ENCODE measurements at regions not wholly inside any gene's neighbourhood (a gene's known extent, or its start where the extent isn't known, plus 50 kb on each side); places are given as distances from the start of the nearest gene placed in this dataset.

GRCh38 chr1:115229016-115229415 is 109.0 kb downstream of the NGF start:
- H3K4me1 ChIP-seq (ENCODE audit: control insufficient read depth in 2 of 2, insufficient read depth in 2 of 2, low read length in 2 of 2): no peaks in the 10 kb centered on the region
- no peak overlapping the region for H2AFZ ChIP-seq (ENCODE audit: insufficient read depth, low read depth, low read length, poor library complexity, severe bottlenecking)
- Mint-ChIP-seq H3K9me3 (ENCODE audit: insufficient read depth) (no peaks in the 10 kb centered on the region), H3K27me3 (no peaks in the 10 kb centered on the region), H3K27ac (no peak overlapping the region), H3K4me1 (no peaks in the 10 kb centered on the region), H3K4me3 (no peak overlapping the region)
- TF ChIP-seq CTCF (IDR thresholded peaks at IDR 0.05) (no peak), EZH2 (IDR thresholded peaks at IDR 0.05; ENCODE audit: borderline replicate concordance, insufficient read depth, low read depth, low read length, poor library complexity, severe bottlenecking) (no peak)
- no peaks in the 10 kb centered on the region for H3K79me2 ChIP-seq (ENCODE audit: control insufficient read depth, insufficient read depth, low read length)
- no CpG with 5 or more reads among the region's 1 CpG for WGBS (ENCODE audit: insufficient coverage)
- POLR2A ChIA-PET: no interaction called here
- H3K4me2 ChIP-seq (replicated peaks; ENCODE audit: low read depth, low read length, poor library complexity, severe bottlenecking): no peak overlapping the region
- H3K36me3 ChIP-seq (replicated peaks in 1 of 2; ENCODE audit: control extremely low read depth in 1 of 2, control insufficient read depth in 1 of 2, extremely low read depth in 1 of 2, insufficient read depth in 2 of 2, low read length in 1 of 2): no peaks in the 10 kb centered on the region
- DNase-seq (no peak), ATAC-seq (ENCODE audit: low read depth) (no peak)
- peaks cover 0 to 4% (median 0%) of the 10 kb centered on the region in 3 donors for H3K9me3 ChIP-seq (ENCODE audit: control extremely low read depth in 1 of 3, control insufficient read depth in 2 of 3, insufficient read depth in 1 of 3, low read length in 2 of 3)
- intact Hi-C loops (cut with micrococcal nuclease): no loop called here
- H3K9ac ChIP-seq (ENCODE audit: low read length): no peak overlapping the region
- no peaks in the 10 kb centered on the region for H4K20me1 ChIP-seq (ENCODE audit: control insufficient read depth, insufficient read depth, low read length, poor library complexity, severe bottlenecking)
- no peak overlapping the region for H3K27ac ChIP-seq (ENCODE audit: low read length in 2 of 2)
- H3K4me3 ChIP-seq (ENCODE audit: control extremely low read depth in 1 of 5, extremely low read depth in 1 of 5, insufficient read depth in 1 of 5, low read depth in 2 of 5, low read length in 4 of 5): no peak overlapping the region
- no peaks in the 10 kb centered on the region for H3K27me3 ChIP-seq (replicated peaks in 1 of 4; ENCODE audit: control extremely low read depth in 1 of 4, control insufficient read depth in 3 of 4, insufficient read depth in 4 of 4, low read length in 3 of 4)
- CTCF ChIA-PET: no interaction called here

GRCh38 chr1:115228191-115228590 is 109.9 kb downstream of the NGF start:
- no peaks in the 10 kb centered on the region for H3K9me3 Mint-ChIP-seq (ENCODE audit: insufficient read depth)
- Histone ChIP-seq H3K4me2 (replicated peaks; ENCODE audit: low read depth, low read length, poor library complexity, severe bottlenecking) (no peak overlapping the region), H4K20me1 (ENCODE audit: control insufficient read depth, insufficient read depth, low read length, poor library complexity, severe bottlenecking) (no peaks in the 10 kb centered on the region), H3K79me2 (ENCODE audit: control insufficient read depth, insufficient read depth, low read length) (no peaks in the 10 kb centered on the region), H3K27ac (ENCODE audit: low read length in 2 of 2) (no peak overlapping the region), H3K27me3 (replicated peaks in 1 of 4; ENCODE audit: control extremely low read depth in 1 of 4, control insufficient read depth in 3 of 4, insufficient read depth in 4 of 4, low read length in 3 of 4) (no peaks in the 10 kb centered on the region), H3K9me3 (ENCODE audit: control extremely low read depth in 1 of 3, control insufficient read depth in 2 of 3, insufficient read depth in 1 of 3, low read length in 2 of 3) (peaks cover 0 to 4% (median 0%) of the 10 kb centered on the region in 3 donors), H3K9ac (ENCODE audit: low read length) (no peak overlapping the region), H2AFZ (ENCODE audit: insufficient read depth, low read depth, low read length, poor library complexity, severe bottlenecking) (no peak overlapping the region), H3K4me1 (ENCODE audit: control insufficient read depth in 2 of 2, insufficient read depth in 2 of 2, low read length in 2 of 2) (no peaks in the 10 kb centered on the region), H3K36me3 (replicated peaks in 1 of 2; ENCODE audit: control extremely low read depth in 1 of 2, control insufficient read depth in 1 of 2, extremely low read depth in 1 of 2, insufficient read depth in 2 of 2, low read length in 1 of 2) (no peaks in the 10 kb centered on the region), H3K4me3 (ENCODE audit: control extremely low read depth in 1 of 5, extremely low read depth in 1 of 5, insufficient read depth in 1 of 5, low read depth in 2 of 5, low read length in 4 of 5) (no peak overlapping the region)
- H3K27me3 Mint-ChIP-seq: no peaks in the 10 kb centered on the region
- CTCF ChIA-PET: no interaction called here
- no peak overlapping the region for H3K4me3 Mint-ChIP-seq
- no peak for ATAC-seq (ENCODE audit: low read depth)
- TF ChIP-seq EZH2 (IDR thresholded peaks at IDR 0.05; ENCODE audit: borderline replicate concordance, insufficient read depth, low read depth, low read length, poor library complexity, severe bottlenecking) (no peak), CTCF (IDR thresholded peaks at IDR 0.05) (no peak)
- POLR2A ChIA-PET: no interaction called here
- no peak overlapping the region for H3K27ac Mint-ChIP-seq
- no peak for DNase-seq
- intact Hi-C loops (cut with micrococcal nuclease): no loop called here
- no peaks in the 10 kb centered on the region for H3K4me1 Mint-ChIP-seq
- WGBS (ENCODE audit: insufficient coverage): 100% methylated on average over 3 of the region's 4 CpGs

Measured in B cell (primary cell).